Left ventricle myocardium inferior (tissue), 1 donor: ENCODE measurements at regions not wholly inside any gene's neighbourhood (a gene's known extent, or its start where the extent isn't known, plus 50 kb on each side); places are given as distances from the start of the nearest gene placed in this dataset.

Experiments used
- DNase-seq: peaks from one replicate; pipeline ENCODE4 v3.0.0-alpha.2; 2020
- H3K27ac ChIP-seq: fragments of 200-600 bp; replicated peaks from 2 replicates; pipeline ENCODE4 v1.8.0; 2021
- H3K27me3 ChIP-seq: fragments of 200-600 bp; 2 replicates; pipeline ENCODE4 v1.8.0; 2021; ENCODE audit warnings: low read depth
- H3K36me3 ChIP-seq: fragments of 200-600 bp; 2 replicates; pipeline ENCODE4 v1.8.0; 2021
- H3K4me1 ChIP-seq: fragments of 200-600 bp; 2 replicates; pipeline ENCODE4 v1.8.0; 2021
- H3K4me3 ChIP-seq: fragments of 200-600 bp; 2 replicates; pipeline ENCODE4 v1.8.0; 2021; ENCODE audit warnings: mild to moderate bottlenecking, moderate library complexity
- H3K9me3 ChIP-seq: fragments of 200-600 bp; replicated peaks from 2 replicates; pipeline ENCODE4 v1.8.0; 2021
- intact Hi-C: fragments of 100-400 bp; cut with micrococcal nuclease; formaldehyde crosslinking; loops from one replicate; pipeline ENCODE4 v1.11.0; 2022
- TF ChIP-seq, protein P1 (sequence below): fragments of 200-600 bp; IDR thresholded peaks from 2 replicates; pipeline ENCODE4 v1.8.0; 2021; ENCODE audit warnings: antibody characterized with exemption, mild to moderate bottlenecking, borderline replicate concordance
- donor health status: DM: no; HTN: yes; CAD: no; lungs with severe emphysema.

DNA sequence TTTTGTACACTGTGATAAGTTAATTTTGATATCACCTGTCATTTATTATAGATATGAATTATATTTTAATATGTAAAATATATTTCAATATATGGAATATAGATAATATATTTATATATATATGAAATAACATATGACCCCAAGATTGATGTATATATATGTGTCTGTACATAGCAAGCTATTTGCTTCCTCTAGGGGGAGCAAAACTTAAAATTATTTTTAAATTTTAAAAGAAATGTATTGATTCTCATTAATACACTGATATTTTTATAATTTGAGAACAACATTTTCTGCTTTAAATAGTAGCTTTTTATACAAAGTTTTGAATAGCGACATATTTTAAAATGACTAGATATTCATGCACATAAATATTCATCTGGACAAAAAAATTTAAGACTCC lies 272.0 kb downstream of the DMRTA1 start:
- Histone ChIP-seq H3K36me3 (no peaks in the 10 kb centered on the region), H3K4me1 (no peaks in the 10 kb centered on the region), H3K27ac (no peak overlapping the region), H3K9me3 (peaks cover 27% of the 10 kb centered on the region), H3K27me3 (no peaks in the 10 kb centered on the region), H3K4me3 (no peak overlapping the region)
- DNase-seq, result no peak
- TF ChIP-seq, protein P1, sequence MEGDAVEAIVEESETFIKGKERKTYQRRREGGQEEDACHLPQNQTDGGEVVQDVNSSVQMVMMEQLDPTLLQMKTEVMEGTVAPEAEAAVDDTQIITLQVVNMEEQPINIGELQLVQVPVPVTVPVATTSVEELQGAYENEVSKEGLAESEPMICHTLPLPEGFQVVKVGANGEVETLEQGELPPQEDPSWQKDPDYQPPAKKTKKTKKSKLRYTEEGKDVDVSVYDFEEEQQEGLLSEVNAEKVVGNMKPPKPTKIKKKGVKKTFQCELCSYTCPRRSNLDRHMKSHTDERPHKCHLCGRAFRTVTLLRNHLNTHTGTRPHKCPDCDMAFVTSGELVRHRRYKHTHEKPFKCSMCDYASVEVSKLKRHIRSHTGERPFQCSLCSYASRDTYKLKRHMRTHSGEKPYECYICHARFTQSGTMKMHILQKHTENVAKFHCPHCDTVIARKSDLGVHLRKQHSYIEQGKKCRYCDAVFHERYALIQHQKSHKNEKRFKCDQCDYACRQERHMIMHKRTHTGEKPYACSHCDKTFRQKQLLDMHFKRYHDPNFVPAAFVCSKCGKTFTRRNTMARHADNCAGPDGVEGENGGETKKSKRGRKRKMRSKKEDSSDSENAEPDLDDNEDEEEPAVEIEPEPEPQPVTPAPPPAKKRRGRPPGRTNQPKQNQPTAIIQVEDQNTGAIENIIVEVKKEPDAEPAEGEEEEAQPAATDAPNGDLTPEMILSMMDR, result no peak
- intact Hi-C loops, result no loop called here

DNA sequence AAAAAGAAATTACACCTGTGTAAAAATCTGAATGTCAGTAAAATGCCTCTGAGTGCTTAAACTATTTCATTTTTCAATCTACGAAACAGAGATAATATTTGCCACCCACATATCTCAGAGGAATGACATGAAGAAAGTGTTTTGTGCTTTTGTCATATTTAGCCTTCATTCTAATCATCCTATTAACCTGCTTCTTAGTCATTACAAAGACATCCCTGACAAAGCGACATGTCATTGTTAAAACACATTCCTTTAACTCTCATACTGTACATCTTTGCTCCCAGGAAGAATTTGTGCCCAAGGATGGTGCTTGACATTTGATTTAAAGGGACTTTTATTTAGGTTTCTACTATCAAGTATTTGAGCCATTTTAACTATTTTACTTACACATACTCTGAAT lies 275.9 kb downstream of the DMRTA1 start:
- H3K9me3 ChIP-seq, result peaks cover 23% of the 10 kb centered on the region
- H3K36me3 ChIP-seq, result no peaks in the 10 kb centered on the region
- H3K4me3 ChIP-seq, result no peak overlapping the region
- no peaks in the 10 kb centered on the region for H3K27me3 ChIP-seq
- TF ChIP-seq, protein P1, result no peak
- no peaks in the 10 kb centered on the region for H3K4me1 ChIP-seq
- no peak for DNase-seq
- intact Hi-C loops, result no loop called here
- H3K27ac ChIP-seq, result no peak overlapping the region

DNA sequence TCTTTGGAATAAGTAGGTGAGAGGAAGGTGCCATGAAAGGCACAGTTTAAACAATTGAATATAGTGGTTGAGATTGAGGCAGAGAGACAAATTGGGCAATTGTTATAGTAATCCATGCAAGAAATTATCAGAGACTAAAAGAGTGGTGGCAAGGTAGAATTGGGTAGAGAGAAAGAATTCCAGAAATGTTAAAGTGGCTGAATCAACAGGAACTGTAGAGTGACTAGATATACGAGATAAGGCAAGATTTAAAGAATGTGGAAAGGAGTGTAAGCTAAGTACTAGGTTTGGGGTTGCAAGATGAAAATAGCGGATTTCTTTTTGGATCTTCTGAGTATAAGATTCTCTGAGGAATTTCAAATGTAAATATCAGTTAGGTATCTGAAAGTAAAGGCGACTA lies 285.2 kb downstream of the DMRTA1 start:
- intact Hi-C loops, result no loop called here
- TF ChIP-seq, protein P1, result no peak
- Histone ChIP-seq H3K27me3 (no peaks in the 10 kb centered on the region), H3K4me3 (no peak overlapping the region), H3K4me1 (no peaks in the 10 kb centered on the region), H3K36me3 (no peaks in the 10 kb centered on the region), H3K9me3 (peaks cover 11% of the 10 kb centered on the region), H3K27ac (no peak overlapping the region)
- no peak for DNase-seq

DNA sequence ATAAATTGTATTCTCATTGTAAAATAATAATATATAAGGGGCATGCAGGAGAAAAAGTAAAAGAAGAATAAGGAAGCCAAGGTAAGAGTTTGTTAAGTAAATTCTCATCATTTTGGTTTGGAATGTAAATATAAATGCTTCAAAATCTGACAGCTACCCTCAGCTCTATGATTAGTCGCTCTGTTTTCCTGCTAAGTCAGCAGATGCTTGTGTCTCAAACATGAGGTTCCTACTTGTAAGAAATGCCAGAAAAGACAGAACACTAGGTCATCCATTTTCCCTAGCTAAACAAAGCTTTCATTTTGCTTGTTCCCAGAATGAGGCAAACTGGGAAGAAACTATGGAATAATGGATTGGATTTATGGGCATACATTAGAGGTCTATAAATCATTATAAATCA lies 293.1 kb downstream of the DMRTA1 start:
- Histone ChIP-seq H3K9me3 (no peaks in the 10 kb centered on the region), H3K27me3 (no peaks in the 10 kb centered on the region), H3K36me3 (no peaks in the 10 kb centered on the region), H3K27ac (no peak overlapping the region), H3K4me3 (no peak overlapping the region), H3K4me1 (no peaks in the 10 kb centered on the region)
- DNase-seq, result no peak
- TF ChIP-seq, protein P1, result no peak
- intact Hi-C loops, result no loop called here

DNA sequence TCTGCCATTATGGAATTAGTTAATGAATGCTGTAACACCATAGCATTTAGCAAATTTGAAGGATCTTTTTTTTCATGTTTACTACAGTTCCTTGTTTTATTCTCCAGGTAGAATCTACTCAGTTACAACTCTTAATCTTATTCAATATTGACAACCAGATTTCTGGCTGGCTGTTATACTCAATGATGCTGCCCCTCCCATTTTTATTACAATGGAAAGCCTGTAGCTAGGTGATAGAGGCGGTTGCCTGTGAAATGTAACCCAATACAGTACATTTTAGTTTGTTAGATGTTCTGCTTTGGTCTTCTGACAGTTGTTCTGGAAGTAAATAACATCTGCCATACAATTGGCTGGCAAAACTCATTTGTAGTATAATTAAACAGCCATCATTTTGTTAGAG lies 294.2 kb downstream of the DMRTA1 start:
- no peak for DNase-seq
- no peak overlapping the region for H3K27ac ChIP-seq
- H3K9me3 ChIP-seq, result no peaks in the 10 kb centered on the region
- intact Hi-C loops, result no loop called here
- H3K36me3 ChIP-seq, result no peaks in the 10 kb centered on the region
- H3K4me3 ChIP-seq, result no peak overlapping the region
- TF ChIP-seq, protein P1, result no peak
- H3K4me1 ChIP-seq, result no peaks in the 10 kb centered on the region
- H3K27me3 ChIP-seq, result no peaks in the 10 kb centered on the region

DNA sequence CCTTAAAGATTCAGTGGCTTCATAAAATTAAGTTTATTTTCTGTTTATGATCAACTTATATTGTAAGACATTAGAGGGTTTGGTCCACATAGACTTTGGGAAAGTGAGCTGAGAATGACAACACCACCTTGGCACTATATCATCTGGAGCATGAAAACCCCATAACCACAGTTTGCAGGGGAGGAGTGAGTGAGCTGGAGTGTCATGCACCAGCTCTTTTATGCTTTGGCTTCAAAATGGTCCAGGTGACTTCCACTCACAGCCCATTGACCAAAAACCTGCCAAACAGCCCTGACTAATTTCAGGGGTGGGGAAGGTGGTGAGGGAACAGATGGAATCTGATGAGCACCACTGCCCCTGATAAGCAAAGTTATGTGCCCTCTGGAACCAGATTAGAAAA lies 295.8 kb downstream of the DMRTA1 start:
- TF ChIP-seq, protein P1, result no peak
- no peaks in the 10 kb centered on the region for H3K36me3 ChIP-seq
- no peak overlapping the region for H3K4me3 ChIP-seq
- no peaks in the 10 kb centered on the region for H3K27me3 ChIP-seq
- H3K4me1 ChIP-seq, result no peaks in the 10 kb centered on the region
- H3K9me3 ChIP-seq, result no peaks in the 10 kb centered on the region
- intact Hi-C loops, result no loop called here
- H3K27ac ChIP-seq, result no peak overlapping the region
- no peak for DNase-seq
